IMR-90 (cell line): ENCODE measurements at regions not wholly inside any gene's neighbourhood (a gene's known extent, or its start where the extent isn't known, plus 50 kb on each side); places are given as distances from the start of the nearest gene placed in this dataset.

Experiments used
- ATAC-seq: fragments of 200-7000 bp; cut with Tn5 transposase; 2 replicates; pipeline ENCODE4 v1.9.1; 2020; ENCODE audit warnings: low read depth, mild to moderate bottlenecking, moderate library complexity
- BruUV-seq: library from RNA; stranded (reverse); fragments of 400-500 nt; replicated peaks from 2 replicates; lab custom pipeline; 2021; lab: Mats Ljungman, UMichigan
- CTCF ChIA-PET: fragments of 300-600 bp; formaldehyde crosslinking; extraction: SDS; loops from one replicate; lab custom pipeline; 2021; ENCODE audit warnings: antibody characterized with exemption; lab: Yijun Ruan, JAX
- POLR2A ChIA-PET: fragments of 300-600 bp; sonication (Branson Sonifier 250); formaldehyde crosslinking; loops from one replicate; lab custom pipeline; 2022; ENCODE audit warnings: antibody characterized with exemption; ENCODE audit not compliant: unreplicated experiment; lab: Charles Lee
- DNase-seq: peaks from one replicate; pipeline ENCODE4 v3.0.0; 2013
- H2AFZ ChIP-seq: replicated peaks from 2 replicates; pipeline ENCODE3; 2013; ENCODE audit warnings: low read length, mild to moderate bottlenecking; ENCODE audit not compliant: poor library complexity
- H2AK5ac ChIP-seq: 2 replicates; pipeline ENCODE4 v1.6.1; 2013; ENCODE audit warnings: low read depth, low read length, inconsistent platforms
- H2AK9ac ChIP-seq: replicated peaks from 2 replicates; pipeline ENCODE3; 2013; ENCODE audit warnings: mild to moderate bottlenecking, low read depth, low read length, moderate library complexity; ENCODE audit not compliant: poor library complexity
- H2BK120ac ChIP-seq: 2 replicates; pipeline ENCODE4 v1.6.1; 2013; ENCODE audit warnings: low read depth, low read length, inconsistent platforms
- H2BK15ac ChIP-seq: 3 replicates; pipeline ENCODE4 v1.6.1; 2013; ENCODE audit warnings: low read depth, low read length, inconsistent platforms
- H2BK20ac ChIP-seq: 2 replicates; pipeline ENCODE4 v1.6.1; 2013; ENCODE audit warnings: low read depth, mild to moderate bottlenecking, inconsistent platforms, low read length, moderate library complexity
- H2BK5ac ChIP-seq: 2 replicates; pipeline ENCODE4 v1.6.1; 2013; ENCODE audit warnings: mild to moderate bottlenecking, low read depth, low read length, inconsistent platforms; ENCODE audit not compliant: poor library complexity, severe bottlenecking
- H3K14ac ChIP-seq: replicated peaks from 2 replicates; pipeline ENCODE4 v1.6.1; 2013; ENCODE audit warnings: low read depth, low read length, inconsistent platforms
- H3K18ac ChIP-seq: 2 replicates; pipeline ENCODE4 v1.6.1; 2013; ENCODE audit warnings: low read depth, low read length, control low read depth
- H3K23ac ChIP-seq: 2 replicates; pipeline ENCODE4 v1.6.1; 2013; ENCODE audit warnings: low read depth, low read length, inconsistent platforms
- H3K27ac ChIP-seq: 2 replicates; pipeline ENCODE4 v1.5.1; 2013; ENCODE audit warnings: mild to moderate bottlenecking, control low read depth, low read length; ENCODE audit not compliant: insufficient read depth
- H3K27me3 ChIP-seq: 2 replicates; pipeline ENCODE4 v1.6.1; 2013; ENCODE audit warnings: low read length; ENCODE audit not compliant: control insufficient read depth, insufficient read depth
- H3K36me3 ChIP-seq: 2 replicates; pipeline ENCODE4 v1.6.1; 2013; ENCODE audit warnings: low read length, mixed read lengths; ENCODE audit not compliant: control insufficient read depth, insufficient read depth
- H3K4ac ChIP-seq: 2 replicates; pipeline ENCODE4 v1.6.1; 2013; ENCODE audit warnings: low read depth, low read length, inconsistent platforms
- H3K4me1 ChIP-seq: 2 replicates; pipeline ENCODE4 v1.6.1; 2013; ENCODE audit warnings: low read length, mixed read lengths; ENCODE audit not compliant: control insufficient read depth, insufficient read depth
- H3K4me2 ChIP-seq: 2 replicates; pipeline ENCODE4 v1.6.1; 2013; ENCODE audit warnings: low read depth, mild to moderate bottlenecking, control low read depth, low read length, moderate library complexity
- H3K4me3 ChIP-seq: 2 replicates; pipeline ENCODE4 v1.5.1; 2013; ENCODE audit warnings: low read depth, mild to moderate bottlenecking, control low read depth, low read length, moderate library complexity; ENCODE audit not compliant: insufficient read depth
- H3K56ac ChIP-seq: 2 replicates; pipeline ENCODE4 v1.6.1; 2013; ENCODE audit warnings: low read length, inconsistent platforms; ENCODE audit not compliant: insufficient read depth; ENCODE audit errors: extremely low read depth
- H3K79me1 ChIP-seq, 2 experiments: 2 replicates each; pipeline ENCODE4 v1.6.1; 2013; ENCODE audit warnings: low read length in 2 of 2, inconsistent platforms in 1 of 2, low read depth in 1 of 2
- H3K9ac ChIP-seq: 2 replicates; pipeline ENCODE4 v1.6.1; 2013; ENCODE audit warnings: low read depth, low read length, control low read depth
- H3K9me1 ChIP-seq: 2 replicates; pipeline ENCODE4 v1.6.1; 2013; ENCODE audit warnings: low read length, inconsistent platforms; ENCODE audit not compliant: insufficient read depth
- H3K9me3 ChIP-seq: 2 replicates; pipeline ENCODE4 v1.6.1; 2013; ENCODE audit warnings: low read length; ENCODE audit not compliant: control insufficient read depth, insufficient read depth
- H4K20me1 ChIP-seq: 2 replicates; pipeline ENCODE4 v1.6.1; 2013; ENCODE audit warnings: low read length, inconsistent platforms; ENCODE audit not compliant: insufficient read depth
- H4K5ac ChIP-seq: 2 replicates; pipeline ENCODE4 v1.6.1; 2013; ENCODE audit warnings: mild to moderate bottlenecking, low read depth, low read length, control low read depth
- H4K8ac ChIP-seq, 2 experiments: 2 replicates each; pipeline ENCODE4 v1.6.1; 2013; ENCODE audit warnings: low read depth in 2 of 2, low read length in 2 of 2, control low read depth in 1 of 2, inconsistent platforms in 1 of 2
- H4K91ac ChIP-seq: 2 replicates; pipeline ENCODE4 v1.6.1; 2013; ENCODE audit warnings: low read depth, low read length, inconsistent platforms; ENCODE audit not compliant: insufficient read depth
- BHLHE40 ChIP-seq: fragments of 150-350 bp; IDR thresholded peaks from 2 replicates; pipeline ENCODE4 v1.6.1; 2016; ENCODE audit warnings: mild to moderate bottlenecking, low read depth, low read length
- CEBPB ChIP-seq: IDR thresholded peaks from 2 replicates; pipeline ENCODE4 v1.6.1; 2012; ENCODE audit warnings: low read depth, low read length, improper control_type of control experiment
- CHD1 ChIP-seq: IDR thresholded peaks from 2 replicates; pipeline ENCODE4 v1.6.1; 2012; ENCODE audit warnings: low read depth, low read length, improper control_type of control experiment
- CTCF ChIP-seq: conservative IDR thresholded peaks from 2 replicates; pipeline ENCODE4 v1.5.1; 2012; ENCODE audit warnings: mild to moderate bottlenecking, low read depth, low read length, improper control_type of control experiment
- ELK1 ChIP-seq: fragments of 150-350 bp; IDR thresholded peaks from 2 replicates; pipeline ENCODE4 v1.6.1; 2016; ENCODE audit warnings: low read depth, mild to moderate bottlenecking, low read length, moderate library complexity, borderline replicate concordance
- FOS ChIP-seq: fragments of 150-350 bp; IDR thresholded peaks from 2 replicates; pipeline ENCODE4 v1.6.1; 2016; ENCODE audit warnings: low read depth, low read length
- MAFK ChIP-seq: IDR thresholded peaks from 2 replicates; pipeline ENCODE4 v1.6.1; 2012; ENCODE audit warnings: low read depth, low read length, improper control_type of control experiment
- MAZ ChIP-seq: IDR thresholded peaks from 2 replicates; pipeline ENCODE4 v1.6.1; 2012; ENCODE audit warnings: low read depth, mild to moderate bottlenecking, low read length, improper control_type of control experiment, moderate library complexity, borderline replicate concordance
- MXI1 ChIP-seq: IDR thresholded peaks from 2 replicates; pipeline ENCODE4 v1.6.1; 2012; ENCODE audit warnings: low read depth, mild to moderate bottlenecking, low read length, moderate library complexity, borderline replicate concordance
- NFE2L2 ChIP-seq: fragments of 150-350 bp; IDR thresholded peaks from 2 replicates; pipeline ENCODE4 v1.6.1; 2016; ENCODE audit warnings: low read depth, mild to moderate bottlenecking, low read length
- POLR2A ChIP-seq: IDR thresholded peaks from 2 replicates; pipeline ENCODE4 v1.6.1; 2012; ENCODE audit warnings: mild to moderate bottlenecking, low read depth, low read length
- RAD21 ChIP-seq: IDR thresholded peaks from 2 replicates; pipeline ENCODE4 v1.6.1; 2012; ENCODE audit warnings: low read length, improper control_type of control experiment
- RCOR1 ChIP-seq: IDR thresholded peaks from 2 replicates; pipeline ENCODE4 v1.6.1; 2012; ENCODE audit warnings: mild to moderate bottlenecking, low read length, improper control_type of control experiment; ENCODE audit not compliant: insufficient replicate concordance
- RFX5 ChIP-seq: IDR thresholded peaks from 2 replicates; pipeline ENCODE4 v1.8.0; 2012; ENCODE audit warnings: low read depth, mild to moderate bottlenecking, low read length, moderate library complexity
- SMC3 ChIP-seq: fragments of 150-350 bp; IDR thresholded peaks from 2 replicates; pipeline ENCODE4 v1.6.1; 2016; ENCODE audit warnings: low read depth, mild to moderate bottlenecking, antibody characterized with exemption, low read length, moderate library complexity
- USF2 ChIP-seq: fragments of 150-350 bp; IDR thresholded peaks from 2 replicates; pipeline ENCODE4 v1.6.1; 2017; ENCODE audit warnings: mild to moderate bottlenecking, antibody characterized with exemption, low read length, low read depth
- WGBS, 2 experiments: methylation state at CpG; one replicate each; pipeline versions ENCODE4 v1.1.5 to v1.1.7; 2013; ENCODE audit warnings: missing lambda C conversion rate in 2 of 2; ENCODE audit not compliant: insufficient read length in 1 of 2; ENCODE audit errors: extremely low coverage in 2 of 2; 5-methylcytosine and 5-hydroxymethylcytosine counted together
- dilution Hi-C: fragments of 300-500 bp; cut with HindIII; formaldehyde crosslinking; loops from one replicate; pipeline ENCODE4 v1.14.3; 2018; ENCODE audit warnings: low sequenced_read_pairs; ENCODE audit not compliant: unreplicated experiment
- in situ Hi-C: fragments of 300-500 bp; cut with MboI; formaldehyde crosslinking; loops from 3 replicates; pipeline ENCODE4 v1.14.3; 2019; ENCODE audit warnings: low sequenced_read_pairs, inconsistent platforms, mixed read lengths
- intact Hi-C: fragments of 100-400 bp; cut with micrococcal nuclease; formaldehyde crosslinking; loops from 2 replicates; pipeline ENCODE4 v1.10.0; 2022

- no peak overlapping the region for H3K23ac ChIP-seq
- no peaks in the 10 kb centered on the region for H3K9me3 ChIP-seq
- H4K91ac ChIP-seq, result no peak overlapping the region
- no peak overlapping the region for H2AK9ac ChIP-seq
- no peaks in the 10 kb centered on the region for H4K20me1 ChIP-seq
- no peak overlapping the region for H3K27ac ChIP-seq
- H4K8ac ChIP-seq, result no peak overlapping the region
- intact Hi-C loops, result no loop called here
- no peak overlapping the region for H2AFZ ChIP-seq
- in situ Hi-C loops, result no loop called here
- ChIA-PET POLR2A (no interaction called here), CTCF (no interaction called here)
- no peak for TF ChIP-seq CEBPB
- TF ChIP-seq FOS, result no peak
- no peak for TF ChIP-seq CHD1
- TF ChIP-seq MAFK, result no peak
- TF ChIP-seq MXI1, result no peak
- no peak for TF ChIP-seq SMC3
- TF ChIP-seq NFE2L2, result no peak
- TF ChIP-seq MAZ, result no peak
- no peak for TF ChIP-seq POLR2A
- no peak for TF ChIP-seq RCOR1
- no peak for TF ChIP-seq USF2
- TF ChIP-seq BHLHE40, result no peak
- no peak for TF ChIP-seq RAD21
- TF ChIP-seq ELK1, result no peak
- no peak for TF ChIP-seq CTCF
- TF ChIP-seq RFX5, result no peak
- H3K36me3 ChIP-seq, result no peaks in the 10 kb centered on the region
- H3K18ac ChIP-seq, result no peak overlapping the region
- H3K27me3 ChIP-seq, result no peaks in the 10 kb centered on the region
- dilution Hi-C loops, result no loop called here
- 0 out of 2 replicates have a peak, but pooled peaks cover 2% of the 10 kb centered on the region for H3K4me1 ChIP-seq
- no peak overlapping the region for H4K5ac ChIP-seq
- H3K4me2 ChIP-seq, result no peak overlapping the region
- H3K4me3 ChIP-seq, result no peak overlapping the region
- no peak overlapping the region for H2BK5ac ChIP-seq
- no peak overlapping the region for H3K4ac ChIP-seq
- H2AK5ac ChIP-seq, result no peak overlapping the region
- no peak overlapping the region for H2BK120ac ChIP-seq
- no peak overlapping the region for H3K9ac ChIP-seq
- no peaks in the 10 kb centered on the region for H3K79me1 ChIP-seq
- no TSS peak for BruUV-seq
- no peak overlapping the region for H2BK20ac ChIP-seq
- H2BK15ac ChIP-seq, result no peak overlapping the region
- no peak overlapping the region for H3K56ac ChIP-seq
- no peaks in the 10 kb centered on the region for H3K9me1 ChIP-seq
- DNase-seq (no peak), ATAC-seq (no peak)
- no peak overlapping the region for H3K14ac ChIP-seq
- WGBS, 2 experiments, result no CpG with 5 or more reads among the region's 1 CpG
These were observed 982.1 kb downstream of the DTWD2 start for GRCh38 chr5:118006219-118006618.
